ENCODE measurements at regions not wholly inside any gene's neighbourhood (a gene's known extent, or its start where the extent isn't known, plus 50 kb on each side); places are given as distances from the start of the nearest gene placed in this dataset.

DNA sequence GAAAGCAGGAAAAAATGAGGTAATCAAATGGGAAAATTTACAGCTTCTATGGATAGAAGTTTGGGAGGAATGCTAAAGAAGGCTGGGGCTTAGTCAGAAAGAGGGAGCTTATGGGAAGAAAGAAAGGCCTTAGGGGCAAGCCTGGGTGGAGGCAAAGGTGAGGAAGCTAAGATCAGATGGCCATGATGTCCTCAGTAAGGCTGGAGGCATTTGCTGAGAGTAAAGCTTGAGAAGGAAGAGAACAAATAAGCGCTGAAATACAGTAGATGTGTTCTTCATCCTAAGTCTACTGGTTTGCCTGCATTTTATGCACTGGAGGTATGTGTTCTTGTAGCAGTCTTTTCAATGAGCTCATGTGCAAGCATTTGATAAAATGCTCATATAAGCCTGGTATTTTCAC is 355.4 kb downstream of the BRINP2 start:
- TF ChIP-seq, protein P1, sequence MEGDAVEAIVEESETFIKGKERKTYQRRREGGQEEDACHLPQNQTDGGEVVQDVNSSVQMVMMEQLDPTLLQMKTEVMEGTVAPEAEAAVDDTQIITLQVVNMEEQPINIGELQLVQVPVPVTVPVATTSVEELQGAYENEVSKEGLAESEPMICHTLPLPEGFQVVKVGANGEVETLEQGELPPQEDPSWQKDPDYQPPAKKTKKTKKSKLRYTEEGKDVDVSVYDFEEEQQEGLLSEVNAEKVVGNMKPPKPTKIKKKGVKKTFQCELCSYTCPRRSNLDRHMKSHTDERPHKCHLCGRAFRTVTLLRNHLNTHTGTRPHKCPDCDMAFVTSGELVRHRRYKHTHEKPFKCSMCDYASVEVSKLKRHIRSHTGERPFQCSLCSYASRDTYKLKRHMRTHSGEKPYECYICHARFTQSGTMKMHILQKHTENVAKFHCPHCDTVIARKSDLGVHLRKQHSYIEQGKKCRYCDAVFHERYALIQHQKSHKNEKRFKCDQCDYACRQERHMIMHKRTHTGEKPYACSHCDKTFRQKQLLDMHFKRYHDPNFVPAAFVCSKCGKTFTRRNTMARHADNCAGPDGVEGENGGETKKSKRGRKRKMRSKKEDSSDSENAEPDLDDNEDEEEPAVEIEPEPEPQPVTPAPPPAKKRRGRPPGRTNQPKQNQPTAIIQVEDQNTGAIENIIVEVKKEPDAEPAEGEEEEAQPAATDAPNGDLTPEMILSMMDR (conservative IDR thresholded peaks at IDR 0.05; ENCODE audit: low read length) = no peak
- TF ChIP-seq EZH2phosphoT487 (IDR thresholded peaks at IDR 0.05; ENCODE audit: borderline replicate concordance) = no peak
- H3K9ac ChIP-seq (ENCODE audit: low read depth, low read length, poor library complexity, severe bottlenecking) = no peak overlapping the region
- H3K27me3 ChIP-seq (ENCODE audit: insufficient read depth, low read length, poor library complexity, severe bottlenecking) = no peaks in the 10 kb centered on the region

DNA sequence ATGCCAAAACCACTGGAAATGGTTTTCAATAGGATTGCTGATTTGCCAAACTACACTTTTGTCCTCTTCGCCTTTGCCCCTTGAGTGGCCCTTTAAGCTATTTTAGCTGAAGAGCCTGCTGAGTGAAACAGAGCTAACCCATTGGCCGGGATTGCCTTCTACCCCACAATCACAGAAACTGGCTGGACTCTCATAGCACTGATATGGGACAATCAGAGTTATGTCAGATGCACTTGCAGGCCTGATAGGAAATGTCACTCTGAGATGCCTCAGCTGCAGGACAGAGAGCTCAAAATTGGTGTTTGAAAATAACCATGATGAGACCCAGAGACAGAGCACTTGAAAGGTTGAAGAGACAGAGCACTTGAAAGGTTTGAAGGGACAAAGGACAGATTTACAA is 354.4 kb downstream of the BRINP2 start:
- Histone ChIP-seq H3K36me3 (ENCODE audit: insufficient read depth, low read length) (no peaks in the 10 kb centered on the region), H3K27me3 (ENCODE audit: insufficient read depth, low read length, poor library complexity, severe bottlenecking) (no peaks in the 10 kb centered on the region), H3F3A (ENCODE audit: low read depth) (no peaks in the 10 kb centered on the region), H3K79me2 (ENCODE audit: insufficient read depth, low read length) (no peaks in the 10 kb centered on the region), H4K20me1 (ENCODE audit: insufficient read depth, low read length, poor library complexity, severe bottlenecking) (no peaks in the 10 kb centered on the region), H3K4me2 (ENCODE audit: low read depth, low read length, poor library complexity, severe bottlenecking) (no peak overlapping the region), H3K4me1 (ENCODE audit: insufficient read depth, low read length, poor library complexity, severe bottlenecking) (no peaks in the 10 kb centered on the region), H3K4me3 (ENCODE audit: low read length, poor library complexity, severe bottlenecking) (no peak overlapping the region), H3K9me3 (ENCODE audit: insufficient read depth, low read depth, low read length) (no peaks in the 10 kb centered on the region; the same call in 1 of the 2 replicates), H3K9ac (ENCODE audit: low read depth, low read length, poor library complexity, severe bottlenecking) (no peak overlapping the region), H3K9me2 (replicated peaks; ENCODE audit: low read depth, low read length) (no peaks in the 10 kb centered on the region), H2AFZ (ENCODE audit: low read length) (no peak overlapping the region)
- TF ChIP-seq, protein P1 (conservative IDR thresholded peaks at IDR 0.05; ENCODE audit: low read length) = no peak
- no peak for TF ChIP-seq EZH2phosphoT487 (IDR thresholded peaks at IDR 0.05; ENCODE audit: borderline replicate concordance)

More for the DNA sequence above, 355.4 kb downstream of the BRINP2 start:
- Histone ChIP-seq H3K9me3 (ENCODE audit: insufficient read depth, low read depth, low read length) (no peaks in the 10 kb centered on the region; the same call in 1 of the 2 replicates), H3K9me2 (replicated peaks; ENCODE audit: low read depth, low read length) (no peaks in the 10 kb centered on the region), H3K4me1 (ENCODE audit: insufficient read depth, low read length, poor library complexity, severe bottlenecking) (no peaks in the 10 kb centered on the region), H2AFZ (ENCODE audit: low read length) (no peak overlapping the region), H3K79me2 (ENCODE audit: insufficient read depth, low read length) (no peaks in the 10 kb centered on the region), H4K20me1 (ENCODE audit: insufficient read depth, low read length, poor library complexity, severe bottlenecking) (no peaks in the 10 kb centered on the region), H3K36me3 (ENCODE audit: insufficient read depth, low read length) (no peaks in the 10 kb centered on the region), H3F3A (ENCODE audit: low read depth) (no peaks in the 10 kb centered on the region), H3K4me3 (ENCODE audit: low read length, poor library complexity, severe bottlenecking) (no peak overlapping the region), H3K4me2 (ENCODE audit: low read depth, low read length, poor library complexity, severe bottlenecking) (no peak overlapping the region)

DNA sequence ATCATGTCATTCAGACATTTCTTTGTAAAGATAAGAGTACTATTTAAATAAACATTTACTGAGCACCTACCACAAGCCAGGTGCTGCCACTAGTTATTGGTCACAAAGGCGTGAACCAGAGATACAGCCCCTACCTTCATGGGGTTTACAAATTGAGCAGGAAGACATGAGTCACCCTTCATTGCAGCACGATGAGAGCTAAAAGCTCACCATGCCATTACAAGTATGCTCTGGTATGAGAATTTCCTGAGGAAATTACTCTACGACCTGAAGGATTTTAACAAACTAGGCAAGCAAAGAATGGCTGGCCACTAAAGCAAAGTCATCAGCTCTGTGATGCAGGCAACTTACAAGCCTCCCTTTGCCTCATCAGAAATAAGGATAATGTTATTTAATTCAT is 346.8 kb downstream of the BRINP2 start:
- no peaks in the 10 kb centered on the region for H3K9me2 ChIP-seq (replicated peaks; ENCODE audit: low read depth, low read length)
- no peaks in the 10 kb centered on the region for H4K20me1 ChIP-seq (ENCODE audit: insufficient read depth, low read length, poor library complexity, severe bottlenecking)
- H3K9me3 ChIP-seq (ENCODE audit: insufficient read depth, low read depth, low read length) = no peaks in the 10 kb centered on the region; the same call in 1 of the 2 replicates
- H3K4me3 ChIP-seq (ENCODE audit: low read length, poor library complexity, severe bottlenecking) = no peak overlapping the region
- H3K36me3 ChIP-seq (ENCODE audit: insufficient read depth, low read length) = no peaks in the 10 kb centered on the region
- no peak overlapping the region for H3K4me2 ChIP-seq (ENCODE audit: low read depth, low read length, poor library complexity, severe bottlenecking)
- no peak overlapping the region for H2AFZ ChIP-seq (ENCODE audit: low read length)
- no peak overlapping the region for H3K9ac ChIP-seq (ENCODE audit: low read depth, low read length, poor library complexity, severe bottlenecking)
- H3K27me3 ChIP-seq (ENCODE audit: insufficient read depth, low read length, poor library complexity, severe bottlenecking) = no peaks in the 10 kb centered on the region
- no peaks in the 10 kb centered on the region for H3F3A ChIP-seq (ENCODE audit: low read depth)
- TF ChIP-seq, protein P1 (conservative IDR thresholded peaks at IDR 0.05; ENCODE audit: low read length) = no peak
- TF ChIP-seq EZH2phosphoT487 (IDR thresholded peaks at IDR 0.05; ENCODE audit: borderline replicate concordance) = no peak
- no peaks in the 10 kb centered on the region for H3K4me1 ChIP-seq (ENCODE audit: insufficient read depth, low read length, poor library complexity, severe bottlenecking)
- no peaks in the 10 kb centered on the region for H3K79me2 ChIP-seq (ENCODE audit: insufficient read depth, low read length)
